ENCODE measurements at regions not wholly inside any gene's neighbourhood (a gene's known extent, or its start where the extent isn't known, plus 50 kb on each side); places are given as distances from the start of the nearest gene placed in this dataset.

DNA sequence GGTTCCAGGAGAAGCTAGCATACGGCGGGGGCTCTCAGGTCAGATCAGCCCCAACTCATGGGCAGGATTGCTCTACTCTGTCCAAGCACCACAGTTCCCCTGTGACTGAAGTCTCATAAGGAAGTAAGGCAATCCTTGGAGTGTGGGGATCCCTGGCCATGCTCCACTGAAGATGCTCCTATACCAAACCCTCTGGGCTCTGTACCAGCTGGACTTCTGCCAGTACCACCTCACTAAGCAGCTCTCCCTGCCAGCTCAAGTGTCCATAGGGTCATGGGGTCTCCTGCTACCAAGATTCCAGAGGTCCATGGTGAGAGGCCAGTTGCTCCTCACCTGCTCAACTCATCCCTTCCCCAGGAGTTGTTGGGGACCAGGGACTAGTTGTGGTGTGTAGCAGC is 355.7 kb upstream of the STEAP1 start:
- TF ChIP-seq, protein P1, sequence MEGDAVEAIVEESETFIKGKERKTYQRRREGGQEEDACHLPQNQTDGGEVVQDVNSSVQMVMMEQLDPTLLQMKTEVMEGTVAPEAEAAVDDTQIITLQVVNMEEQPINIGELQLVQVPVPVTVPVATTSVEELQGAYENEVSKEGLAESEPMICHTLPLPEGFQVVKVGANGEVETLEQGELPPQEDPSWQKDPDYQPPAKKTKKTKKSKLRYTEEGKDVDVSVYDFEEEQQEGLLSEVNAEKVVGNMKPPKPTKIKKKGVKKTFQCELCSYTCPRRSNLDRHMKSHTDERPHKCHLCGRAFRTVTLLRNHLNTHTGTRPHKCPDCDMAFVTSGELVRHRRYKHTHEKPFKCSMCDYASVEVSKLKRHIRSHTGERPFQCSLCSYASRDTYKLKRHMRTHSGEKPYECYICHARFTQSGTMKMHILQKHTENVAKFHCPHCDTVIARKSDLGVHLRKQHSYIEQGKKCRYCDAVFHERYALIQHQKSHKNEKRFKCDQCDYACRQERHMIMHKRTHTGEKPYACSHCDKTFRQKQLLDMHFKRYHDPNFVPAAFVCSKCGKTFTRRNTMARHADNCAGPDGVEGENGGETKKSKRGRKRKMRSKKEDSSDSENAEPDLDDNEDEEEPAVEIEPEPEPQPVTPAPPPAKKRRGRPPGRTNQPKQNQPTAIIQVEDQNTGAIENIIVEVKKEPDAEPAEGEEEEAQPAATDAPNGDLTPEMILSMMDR (IDR thresholded peaks at IDR 0.05) = no peak
- TF ChIP-seq POLR2A (IDR thresholded peaks at IDR 0.05) = no peak
